Duodenal mucosa (tissue), 2 donors: ENCODE measurements at regions not wholly inside any gene's neighbourhood (a gene's known extent, or its start where the extent isn't known, plus 50 kb on each side); places are given as distances from the start of the nearest gene placed in this dataset.

Experiments used
- H3K27ac ChIP-seq: one replicate; pipeline ENCODE4 v1.7.0; 2013; ENCODE audit warnings: low read depth, low read length
- H3K27me3 ChIP-seq, 2 donors: one replicate each; pipeline ENCODE4 v1.7.0; 2013; ENCODE audit warnings: low read length in 2 of 2, control low read depth in 1 of 2; ENCODE audit not compliant: insufficient read depth in 2 of 2, control insufficient read depth in 1 of 2
- H3K36me3 ChIP-seq, 2 donors: one replicate each; pipeline ENCODE4 v1.7.0; 2013; ENCODE audit warnings: low read length in 2 of 2, control low read depth in 1 of 2; ENCODE audit not compliant: insufficient read depth in 2 of 2, control insufficient read depth in 1 of 2
- H3K4me1 ChIP-seq, 2 donors: one replicate each; pipeline ENCODE4 v1.7.0; 2013; ENCODE audit warnings: low read length in 2 of 2, control low read depth in 1 of 2; ENCODE audit not compliant: insufficient read depth in 2 of 2, control insufficient read depth in 1 of 2
- H3K4me3 ChIP-seq, 2 donors: one replicate each; pipeline ENCODE4 v1.7.0; 2013; ENCODE audit warnings: low read length in 2 of 2, low read depth in 1 of 2
- H3K9ac ChIP-seq, 2 donors: one replicate each; pipeline ENCODE4 v1.7.0; 2013; ENCODE audit warnings: low read length in 2 of 2, low read depth in 1 of 2
- H3K9me3 ChIP-seq, 2 donors: one replicate each; pipeline ENCODE4 v1.7.0; 2013; ENCODE audit warnings: low read length in 2 of 2, control low read depth in 1 of 2; ENCODE audit not compliant: control insufficient read depth in 1 of 2

DNA sequence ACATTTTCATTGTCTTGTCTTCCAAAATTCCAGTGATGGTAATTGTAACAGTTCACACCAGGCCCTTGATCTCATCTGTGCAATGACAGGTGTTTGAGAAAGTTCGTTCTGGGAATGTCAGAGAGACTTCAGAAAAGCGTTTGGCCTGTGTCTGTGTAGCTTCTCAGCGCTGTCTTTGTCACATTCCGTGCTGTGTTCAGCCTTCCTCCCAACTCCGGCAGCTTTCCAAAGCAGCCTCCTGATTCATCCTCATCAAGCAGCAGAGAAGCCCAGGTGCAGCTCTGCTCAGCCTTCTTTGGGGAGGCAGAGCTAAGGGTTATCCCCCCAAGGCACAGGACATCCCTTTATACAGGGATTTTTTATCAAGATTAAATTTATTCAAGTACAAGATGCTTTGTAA is 494.0 kb upstream of the SUCLG2 start:
- Histone ChIP-seq H3K36me3 (no peaks in the 10 kb centered on the region), H3K9ac (no peak overlapping the region), H3K27ac (no peak overlapping the region), H3K4me1 (no peaks in the 10 kb centered on the region), H3K4me3 (no peak overlapping the region), H3K9me3 (no peaks in the 10 kb centered on the region), H3K27me3 (no peaks in the 10 kb centered on the region)

DNA sequence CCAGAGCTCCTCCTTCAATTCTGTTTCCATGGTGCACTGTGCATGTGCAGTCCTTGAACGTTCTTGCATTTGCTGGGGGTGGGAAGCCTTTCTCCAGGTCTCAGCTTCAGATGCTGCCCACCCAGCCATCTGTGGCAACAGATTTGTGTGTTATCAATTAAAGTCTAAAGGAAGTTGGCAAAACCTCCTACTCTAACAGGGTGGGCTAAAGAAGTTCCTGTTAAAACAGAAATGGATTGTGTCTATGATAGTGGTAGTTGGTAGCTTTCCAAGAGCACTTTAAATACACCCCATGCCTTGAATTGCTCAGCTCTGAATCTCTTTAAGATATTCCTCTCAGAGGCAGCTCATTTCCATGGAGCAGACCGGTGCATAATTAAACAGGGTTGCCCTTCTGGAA is 488.0 kb upstream of the SUCLG2 start:
- Histone ChIP-seq H3K9me3 (no peaks in the 10 kb centered on the region), H3K4me1 (no peaks in the 10 kb centered on the region), H3K27ac (no peak overlapping the region), H3K4me3 (no peak overlapping the region), H3K9ac (no peak overlapping the region), H3K36me3 (no peaks in the 10 kb centered on the region), H3K27me3 (no peaks in the 10 kb centered on the region)

DNA sequence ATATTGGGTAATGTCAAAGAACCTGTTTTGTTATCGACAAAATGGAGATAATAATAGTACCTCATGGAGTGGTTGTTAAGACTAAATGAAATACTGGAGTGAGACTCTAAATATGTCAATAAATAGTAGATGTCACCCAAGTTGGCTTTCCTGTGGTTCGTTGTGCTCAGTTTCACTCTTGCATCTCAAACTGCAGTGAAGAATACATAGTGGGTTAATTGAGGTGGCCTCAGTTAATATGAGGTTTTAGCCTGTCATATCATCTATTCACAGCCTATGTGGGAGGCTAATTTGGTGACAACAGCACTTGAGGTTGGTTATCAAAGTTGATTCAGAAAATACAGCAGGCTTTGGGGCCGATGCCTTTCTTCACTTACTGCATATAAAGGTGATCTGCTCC is 485.5 kb upstream of the SUCLG2 start:
- Histone ChIP-seq H3K9me3 (no peaks in the 10 kb centered on the region), H3K27ac (no peak overlapping the region), H3K36me3 (no peaks in the 10 kb centered on the region), H3K9ac (no peak overlapping the region), H3K4me3 (no peak overlapping the region), H3K27me3 (no peaks in the 10 kb centered on the region), H3K4me1 (no peaks in the 10 kb centered on the region)

DNA sequence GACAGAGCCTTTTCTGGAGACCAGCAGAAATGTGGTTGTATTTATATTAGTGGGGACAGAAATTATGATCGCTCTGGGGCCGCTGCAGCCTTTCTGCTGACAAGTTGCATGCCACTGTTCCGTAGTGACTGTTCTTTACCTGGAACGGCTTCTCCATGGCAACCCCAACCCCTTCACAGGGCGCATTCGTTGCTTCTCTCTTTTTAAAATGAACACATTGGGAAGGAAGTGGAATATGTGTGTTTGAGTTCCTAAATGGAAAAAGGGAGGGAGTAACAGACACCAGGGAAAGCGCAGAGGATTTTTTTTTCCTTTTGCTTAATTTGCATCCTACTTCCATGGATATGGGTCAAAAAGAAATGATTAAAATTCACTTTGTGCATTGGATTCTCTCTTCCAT is 482.0 kb upstream of the SUCLG2 start:
- H3K9ac ChIP-seq = no peak overlapping the region
- no peaks in the 10 kb centered on the region for H3K36me3 ChIP-seq
- no peak overlapping the region for H3K4me3 ChIP-seq
- no peak overlapping the region for H3K27ac ChIP-seq
- H3K9me3 ChIP-seq = no peaks in the 10 kb centered on the region
- no peaks in the 10 kb centered on the region for H3K4me1 ChIP-seq
- no peaks in the 10 kb centered on the region for H3K27me3 ChIP-seq

DNA sequence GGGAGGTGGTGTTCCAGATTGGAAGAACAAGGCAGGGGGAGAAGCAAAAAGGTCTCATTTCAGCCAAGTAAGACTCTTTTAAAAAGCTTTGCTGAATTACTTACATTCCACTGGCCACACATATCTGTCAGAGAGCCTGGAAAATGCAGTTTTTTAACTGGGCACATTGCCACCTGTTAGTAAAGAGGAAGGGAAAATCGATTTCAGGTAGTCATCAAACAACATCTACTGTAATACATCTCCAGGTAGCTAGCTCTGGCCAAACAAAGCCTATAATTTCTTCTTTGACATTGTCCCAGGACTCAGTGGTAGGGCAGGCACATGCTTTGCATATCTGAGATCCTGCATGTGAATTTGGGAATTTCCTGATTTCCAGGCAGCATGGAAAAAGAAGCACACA is 480.7 kb upstream of the SUCLG2 start:
- Histone ChIP-seq H3K9me3 (no peaks in the 10 kb centered on the region), H3K4me1 (no peaks in the 10 kb centered on the region)

DNA sequence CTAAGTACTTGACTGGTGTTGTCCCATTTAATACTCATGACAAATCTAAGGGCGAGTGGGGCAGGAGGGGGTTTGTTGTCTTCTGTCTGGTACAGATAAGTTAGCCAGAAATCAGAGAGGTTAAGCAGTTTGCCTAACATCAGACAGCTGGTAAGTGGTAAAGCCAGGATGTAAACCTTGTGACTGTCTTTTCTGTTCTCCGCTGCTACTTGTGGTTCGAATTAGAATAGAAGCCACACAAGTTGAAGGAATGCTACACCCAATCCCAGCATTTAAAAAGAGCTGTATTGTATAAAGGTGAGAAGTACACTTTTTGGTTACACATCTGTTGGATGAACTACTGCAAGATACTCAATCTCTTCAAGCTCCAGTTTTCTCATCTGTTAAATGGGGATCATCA is 474.7 kb upstream of the SUCLG2 start:
- H3K36me3 ChIP-seq = no peaks in the 10 kb centered on the region
- H3K4me1 ChIP-seq = no peaks in the 10 kb centered on the region
- no peak overlapping the region for H3K4me3 ChIP-seq
- H3K9me3 ChIP-seq = no peaks in the 10 kb centered on the region
- H3K27ac ChIP-seq = no peak overlapping the region
- no peak overlapping the region for H3K9ac ChIP-seq
- no peaks in the 10 kb centered on the region for H3K27me3 ChIP-seq

More for the DNA sequence above, 480.7 kb upstream of the SUCLG2 start:
- Histone ChIP-seq H3K4me3 (no peak overlapping the region), H3K36me3 (no peaks in the 10 kb centered on the region), H3K9ac (no peak overlapping the region), H3K27me3 (no peaks in the 10 kb centered on the region), H3K27ac (no peak overlapping the region)

DNA sequence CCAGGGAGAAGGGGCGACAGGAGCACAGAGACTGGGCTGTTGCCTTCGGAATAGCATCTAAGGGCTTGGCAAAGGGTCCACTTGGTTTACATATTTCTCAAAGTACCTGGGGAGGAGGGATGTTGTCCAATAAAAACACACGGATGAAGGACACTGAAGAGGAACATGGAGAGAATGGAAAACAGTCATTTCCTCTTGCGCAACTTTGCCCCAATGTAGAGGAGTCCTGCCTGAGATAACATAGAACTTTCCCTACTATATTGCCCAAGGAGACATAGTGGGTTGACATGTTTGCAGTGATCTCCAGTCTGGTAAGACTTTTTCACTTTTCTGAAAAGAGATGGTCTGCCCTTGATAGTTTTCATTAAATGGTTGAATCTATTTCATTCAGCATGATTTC is 468.8 kb upstream of the SUCLG2 start:
- Histone ChIP-seq H3K36me3 (no peaks in the 10 kb centered on the region), H3K4me1 (no peaks in the 10 kb centered on the region), H3K9me3 (no peaks in the 10 kb centered on the region), H3K9ac (no peak overlapping the region), H3K27ac (no peak overlapping the region), H3K27me3 (no peaks in the 10 kb centered on the region), H3K4me3 (no peak overlapping the region)

DNA sequence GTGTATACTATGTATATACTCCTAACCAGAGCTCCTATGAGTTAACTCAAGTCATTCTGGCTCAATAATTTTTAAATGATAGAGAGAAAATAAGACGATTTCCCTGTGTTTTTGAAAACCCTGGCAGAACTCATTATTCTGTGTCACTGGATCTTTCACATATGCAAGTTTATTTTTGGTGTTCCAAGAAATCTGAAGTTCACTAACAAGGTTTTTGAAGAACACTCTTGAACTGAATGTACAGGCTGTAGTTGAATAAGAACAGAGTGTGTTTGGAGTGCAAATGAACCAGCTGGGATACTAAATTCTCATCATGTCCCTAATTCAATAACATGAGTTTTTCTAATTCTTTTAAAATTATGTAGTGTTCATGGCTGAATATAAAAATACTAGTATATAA is 466.9 kb upstream of the SUCLG2 start:
- H3K27me3 ChIP-seq = no peaks in the 10 kb centered on the region
- no peaks in the 10 kb centered on the region for H3K9me3 ChIP-seq
- no peak overlapping the region for H3K27ac ChIP-seq
- no peaks in the 10 kb centered on the region for H3K36me3 ChIP-seq
- H3K9ac ChIP-seq = no peak overlapping the region
- no peaks in the 10 kb centered on the region for H3K4me1 ChIP-seq
- no peak overlapping the region for H3K4me3 ChIP-seq

DNA sequence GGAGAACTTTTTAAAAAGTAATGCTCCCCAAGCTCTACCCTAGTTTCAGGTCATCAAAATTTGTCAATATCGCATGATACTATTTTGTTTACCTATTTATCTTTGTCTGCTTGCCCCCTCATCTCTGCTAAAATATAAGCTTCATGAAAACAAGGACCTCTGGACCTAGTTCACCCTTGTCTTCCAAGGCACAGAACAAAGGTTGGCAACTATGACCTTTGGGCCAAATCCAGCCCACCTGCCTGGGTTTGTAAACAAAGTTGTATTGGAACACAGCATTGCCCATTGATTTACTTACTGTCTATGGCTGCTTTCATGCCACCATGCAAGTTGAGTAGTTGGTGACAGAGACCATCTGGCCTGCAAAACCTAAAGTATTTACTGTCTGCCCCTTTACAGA is 462.2 kb upstream of the SUCLG2 start:
- no peak overlapping the region for H3K4me3 ChIP-seq
- no peak overlapping the region for H3K9ac ChIP-seq
- H3K4me1 ChIP-seq = no peaks in the 10 kb centered on the region
- no peaks in the 10 kb centered on the region for H3K9me3 ChIP-seq
- no peak overlapping the region for H3K27ac ChIP-seq
- no peaks in the 10 kb centered on the region for H3K36me3 ChIP-seq
- no peaks in the 10 kb centered on the region for H3K27me3 ChIP-seq

DNA sequence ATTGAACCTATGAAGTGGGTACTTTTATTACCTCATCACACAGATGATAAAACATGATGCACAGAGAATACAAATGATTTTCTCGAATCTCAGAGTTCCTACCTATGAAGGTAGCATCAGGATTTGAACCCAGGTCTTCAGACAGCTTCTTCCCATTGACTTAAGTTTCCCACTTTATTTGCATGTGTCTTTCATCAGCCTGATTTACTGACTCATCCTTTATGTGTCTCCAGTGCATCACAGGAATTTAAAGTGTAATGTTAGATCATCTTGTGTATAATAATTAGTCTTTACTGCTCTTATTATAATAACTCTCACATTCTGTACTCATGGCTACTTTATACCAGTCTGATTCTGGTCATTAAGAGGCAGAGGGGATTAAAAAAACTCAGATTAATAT is 449.4 kb upstream of the SUCLG2 start:
- Histone ChIP-seq H3K9ac (no peak overlapping the region), H3K9me3 (peaks cover 0 to 2% of the 10 kb centered on the region in 2 donors), H3K36me3 (no peaks in the 10 kb centered on the region), H3K4me1 (no peaks in the 10 kb centered on the region), H3K27me3 (no peaks in the 10 kb centered on the region), H3K27ac (no peak overlapping the region), H3K4me3 (no peak overlapping the region)

DNA sequence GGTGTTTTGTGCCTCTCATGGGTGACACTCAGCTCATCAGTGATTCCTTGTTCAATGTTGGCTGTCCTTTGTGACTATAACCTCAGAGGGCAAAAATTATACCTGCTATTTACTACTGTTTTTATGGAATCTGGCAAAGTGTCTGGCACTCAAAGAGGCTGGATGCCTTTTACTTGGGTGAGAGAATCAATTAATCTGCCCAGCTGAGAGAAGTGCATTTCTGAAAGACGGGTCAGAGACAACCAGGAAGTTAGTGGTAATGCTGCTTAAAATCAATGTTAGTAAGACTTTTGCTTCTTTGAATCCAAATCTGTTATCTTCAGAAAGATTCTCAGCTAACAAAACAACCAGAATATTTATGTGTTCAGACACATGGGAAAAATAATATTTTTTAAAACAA is 436.2 kb upstream of the SUCLG2 start:
- Histone ChIP-seq H3K36me3 (no peaks in the 10 kb centered on the region), H3K27ac (no peak overlapping the region), H3K4me1 (peaks cover 0 to 9% of the 10 kb centered on the region in 2 donors), H3K9ac (no peak overlapping the region), H3K9me3 (no peaks in the 10 kb centered on the region), H3K27me3 (no peaks in the 10 kb centered on the region), H3K4me3 (no peak overlapping the region)
